NOMO-1 treated with dmso at 0.1 percent for 144 hours (cell line): ENCODE measurements at regions not wholly inside any gene's neighbourhood (a gene's known extent, or its start where the extent isn't known, plus 50 kb on each side); places are given as distances from the start of the nearest gene placed in this dataset.
A peak's percentile ranks its signal among the peaks of the same experiment; 100 is the strongest.

Experiments used
- DNase-seq: peaks from one replicate; lab custom pipeline; 2025; ENCODE audit not compliant: unreplicated experiment; lab: John Stamatoyannopoulos, UW

DNA sequence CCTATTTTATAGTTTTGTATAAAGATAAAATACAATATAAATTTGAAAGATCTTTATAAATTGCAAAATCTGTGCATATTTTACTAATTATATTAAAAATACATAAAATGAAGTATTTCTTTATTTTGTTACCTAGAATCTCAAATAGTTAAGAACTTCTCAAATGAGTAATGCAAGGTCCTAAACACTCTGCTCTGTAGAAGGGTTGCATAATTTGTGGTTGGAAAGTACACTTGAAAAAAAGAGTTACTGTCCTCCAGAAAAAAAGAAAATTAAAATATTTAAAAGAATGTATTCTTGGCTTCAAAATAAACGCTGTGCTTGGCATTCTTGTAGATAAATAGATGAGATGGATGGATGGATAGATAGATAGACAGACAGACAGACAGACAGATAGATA, 428.8 kb upstream of the CDH6 start:
- DNase-seq, result no peak

DNA sequence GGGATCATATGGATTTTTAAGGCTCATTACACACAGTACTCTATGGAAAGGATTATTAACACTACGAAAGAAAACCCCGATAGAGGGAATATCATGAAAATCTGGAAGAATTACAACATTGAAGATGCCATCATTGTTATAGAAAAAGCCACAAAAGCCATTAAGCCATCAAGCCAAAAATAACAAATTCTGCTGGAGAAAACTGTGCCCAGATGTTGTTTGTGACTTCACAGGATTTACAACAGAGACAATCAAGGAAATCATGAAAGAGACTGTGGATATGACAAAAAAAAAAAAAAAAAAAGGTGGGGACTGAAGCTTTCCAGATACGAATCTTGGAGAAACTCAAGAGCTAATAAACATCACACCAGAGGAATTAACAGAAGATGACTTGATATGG, 433.8 kb upstream of the CDH6 start:
- DNase-seq, result no peak

DNA sequence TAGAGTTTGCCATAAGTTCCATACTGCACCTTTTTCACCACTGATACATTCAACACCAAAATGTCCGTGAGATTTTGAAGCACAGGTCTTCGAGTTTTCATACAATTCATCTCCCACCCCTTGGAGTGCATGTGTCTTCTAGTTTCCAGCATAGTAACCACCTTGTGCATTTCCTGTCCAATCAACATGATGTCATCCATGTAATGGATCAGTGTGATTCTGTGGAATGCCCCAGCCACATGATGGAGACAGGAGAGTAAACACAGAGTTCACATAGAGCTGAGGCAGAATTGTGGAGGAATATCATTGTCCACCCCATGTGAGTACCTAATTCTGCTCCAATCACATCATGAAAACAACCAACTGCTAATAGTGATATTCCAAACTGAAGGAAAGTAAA, 441.5 kb upstream of the CDH6 start:
- DNase-seq, result no peak

- no peak for DNase-seq
These were observed 443.5 kb upstream of the CDH6 start for GRCh38 chr5:30749971-30750370.

DNA sequence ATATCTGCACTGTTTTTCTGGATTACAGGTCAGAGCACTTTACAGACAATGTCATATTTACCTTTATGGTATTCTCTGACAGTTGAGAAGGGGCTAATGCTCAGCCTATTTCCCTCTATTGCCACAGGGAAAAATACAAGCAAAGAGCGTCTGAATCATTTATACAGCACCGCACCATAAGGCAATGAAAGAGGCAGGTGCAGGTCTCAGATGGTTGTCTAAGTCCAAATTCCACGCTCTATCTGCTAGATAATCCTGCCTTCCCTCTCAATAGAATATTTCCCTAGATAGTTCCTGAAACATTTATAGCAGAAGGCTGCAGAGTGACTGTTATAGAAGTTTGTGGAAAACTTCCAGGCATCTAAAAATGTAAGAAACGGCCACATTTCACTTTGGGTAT, 446.1 kb upstream of the CDH6 start:
- no peak for DNase-seq

DNA sequence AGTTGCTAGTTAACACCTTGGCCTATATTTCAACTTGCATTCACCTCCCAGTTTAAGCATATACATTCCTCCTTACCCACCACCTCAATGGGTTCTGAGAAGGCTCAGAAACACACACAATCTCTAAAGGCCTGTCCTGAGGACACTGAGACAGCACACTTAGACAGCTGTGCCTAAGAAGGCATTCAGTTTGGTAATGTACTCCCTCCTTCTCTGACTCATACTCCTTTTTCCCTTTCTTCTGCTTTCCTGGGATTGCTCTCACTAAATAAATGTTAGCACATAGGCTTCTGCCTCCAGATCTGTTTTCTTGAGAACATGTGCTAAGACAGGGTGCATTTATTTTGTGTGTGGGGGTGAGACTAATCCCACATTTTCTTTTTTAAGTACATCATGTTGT, 456.8 kb upstream of the CDH6 start:
- no peak for DNase-seq

DNA sequence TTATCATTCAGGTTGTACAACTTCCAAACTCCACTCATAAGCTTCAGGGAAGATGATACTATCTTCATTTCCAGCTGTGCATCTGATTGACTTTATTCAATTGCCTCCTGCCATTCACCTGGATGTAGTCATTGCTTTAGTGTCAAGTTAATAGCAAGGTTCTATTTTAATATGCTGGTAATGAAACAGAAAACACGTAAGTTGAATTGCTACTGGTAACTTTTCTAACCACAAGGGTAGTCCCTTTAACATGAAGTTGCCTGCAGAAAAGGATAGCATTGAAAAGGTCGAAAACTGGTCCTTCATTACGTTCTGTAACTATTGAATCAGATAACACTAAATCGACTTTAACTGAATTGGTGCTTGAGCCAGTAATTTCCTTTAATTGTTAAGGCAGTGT, 459.4 kb upstream of the CDH6 start:
- DNase-seq, result no peak

- peak; percentile 79 for DNase-seq
These were observed 468.4 kb upstream of the CDH6 start for GRCh38 chr5:30725073-30725472.

GRCh38 chr5:30698217-30698616, 495.3 kb upstream of the CDH6 start:
- no peak for DNase-seq

DNA sequence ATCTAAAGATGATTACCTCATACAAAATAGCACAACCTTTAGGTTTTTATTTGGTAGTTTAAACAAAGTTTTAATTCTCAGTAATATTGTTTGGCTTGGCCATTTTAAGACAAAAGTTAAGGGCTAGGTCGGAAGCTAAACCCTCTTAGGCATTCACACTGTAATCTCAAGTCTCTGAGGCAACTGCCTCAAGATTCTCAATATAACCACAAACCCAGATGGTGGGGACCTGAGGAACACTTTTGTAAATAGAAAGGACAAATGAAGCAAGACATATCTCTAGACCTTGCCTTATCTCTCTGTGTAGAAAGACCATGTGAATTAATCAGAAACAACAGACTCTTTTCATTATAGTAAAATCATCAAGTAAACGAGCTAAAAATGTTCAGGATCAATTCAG, 500.2 kb upstream of the CDH6 start:
- no peak for DNase-seq

GRCh38 chr5:30690931-30691330, 502.6 kb upstream of the CDH6 start:
- no peak for DNase-seq

GRCh38 chr5:30687461-30687860, 506.0 kb upstream of the CDH6 start:
- no peak for DNase-seq

DNA sequence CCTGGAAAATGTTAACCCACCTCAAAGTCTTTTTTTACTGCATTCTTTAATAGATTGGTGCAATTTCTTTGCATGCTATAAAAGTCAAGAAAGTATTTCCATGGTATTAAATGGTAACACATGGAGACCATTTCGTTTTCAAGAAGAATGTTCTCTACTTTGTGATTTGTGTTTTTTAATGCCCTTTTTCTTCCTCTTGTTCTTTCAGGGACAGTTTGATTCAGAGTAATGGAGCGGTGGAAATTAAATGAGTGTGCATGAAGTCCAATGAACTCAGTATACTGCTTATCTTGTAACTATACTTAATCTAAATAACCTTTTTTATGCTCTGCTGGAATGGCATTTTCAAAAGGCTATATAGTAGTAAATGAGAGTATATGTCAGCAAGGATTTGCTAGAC, 507.0 kb upstream of the CDH6 start:
- no peak for DNase-seq

- DNase-seq, result no peak
These were observed 517.2 kb upstream of the CDH6 start for GRCh38 chr5:30676223-30676840.

DNA sequence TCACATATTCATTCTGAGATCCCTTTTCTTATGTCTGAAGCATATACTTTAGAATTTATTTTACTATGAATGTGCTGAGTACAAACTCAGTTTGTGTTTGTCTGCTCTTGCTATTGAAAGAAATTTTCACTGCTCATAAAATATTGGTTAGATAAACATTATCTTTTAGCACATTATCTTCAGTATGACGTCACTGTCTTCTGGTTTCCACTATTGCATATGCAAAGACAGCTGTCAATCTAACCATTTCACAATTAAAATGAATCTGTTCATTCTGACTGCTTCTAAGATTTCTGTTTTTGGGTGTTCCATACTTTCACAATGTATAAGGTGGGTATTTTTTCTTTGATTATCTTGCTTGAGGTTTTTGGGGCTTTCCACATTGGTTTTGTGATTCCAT, 526.2 kb upstream of the CDH6 start:
- no peak for DNase-seq

DNA sequence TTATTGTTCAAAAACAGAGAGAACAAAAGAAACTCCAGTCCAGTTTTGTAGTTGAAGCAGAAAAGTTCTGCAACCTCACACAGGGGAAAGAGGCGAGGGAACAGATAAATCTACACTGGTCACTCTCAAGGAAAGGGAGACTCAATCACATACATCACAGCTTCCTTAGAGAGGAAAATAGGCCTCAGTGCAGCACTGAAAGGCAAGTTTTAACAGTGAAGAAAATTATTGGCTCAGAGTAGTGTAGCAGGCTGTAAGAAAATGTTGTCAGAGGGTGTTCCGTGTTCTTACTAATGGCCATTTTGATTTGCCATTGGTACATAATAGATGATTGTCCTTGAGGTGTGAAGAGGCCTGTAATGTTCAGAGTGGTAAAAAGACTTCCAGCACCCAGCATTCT, 530.0 kb upstream of the CDH6 start:
- no peak for DNase-seq

DNA sequence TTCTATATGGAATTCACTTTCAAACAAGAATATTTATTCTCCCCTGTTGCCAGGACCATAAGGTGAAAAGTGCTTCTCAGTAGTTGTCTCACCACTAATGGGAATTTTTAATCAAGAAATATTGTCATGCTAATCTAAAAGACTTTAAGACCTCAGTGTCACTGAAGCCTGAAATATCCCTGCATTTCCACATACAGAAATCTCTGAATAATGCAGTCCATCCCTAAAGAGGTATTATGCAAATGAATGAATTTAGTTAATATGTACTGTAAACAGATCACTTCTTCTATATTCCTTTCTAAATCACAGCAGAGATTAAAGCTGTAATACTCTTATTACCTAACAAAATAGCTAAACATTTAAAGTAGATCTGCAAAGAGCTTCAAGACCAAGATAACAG, 531.1 kb upstream of the CDH6 start:
- no peak for DNase-seq

GRCh38 chr5:30661730-30662129, 531.8 kb upstream of the CDH6 start:
- no peak for DNase-seq

- no peak for DNase-seq
These were observed 534.1 kb upstream of the CDH6 start for GRCh38 chr5:30659417-30659816.

- DNase-seq, result no peak
These were observed 543.2 kb upstream of the CDH6 start for GRCh38 chr5:30650311-30650710.

GRCh38 chr5:30638899-30639298, 554.6 kb upstream of the CDH6 start:
- no peak for DNase-seq

DNA sequence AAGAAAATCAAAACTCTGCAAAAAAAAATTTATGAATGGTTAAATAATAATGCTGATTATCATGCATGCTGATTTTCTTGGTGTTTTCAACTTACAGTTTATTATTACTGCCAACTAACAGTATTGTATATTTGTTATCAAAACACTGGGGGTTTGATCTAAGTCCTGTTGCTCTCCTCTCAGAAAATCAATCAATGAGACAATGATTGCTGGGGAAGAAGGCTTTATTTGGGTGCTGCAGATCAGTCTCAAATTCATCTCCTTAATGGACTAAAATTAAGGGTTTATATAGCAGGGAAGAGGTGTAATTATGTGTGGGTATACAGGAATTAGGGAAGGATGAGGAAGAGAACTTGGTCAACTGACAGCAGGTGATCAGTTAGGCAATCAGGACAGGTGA, 565.5 kb upstream of the CDH6 start:
- no peak for DNase-seq

DNA sequence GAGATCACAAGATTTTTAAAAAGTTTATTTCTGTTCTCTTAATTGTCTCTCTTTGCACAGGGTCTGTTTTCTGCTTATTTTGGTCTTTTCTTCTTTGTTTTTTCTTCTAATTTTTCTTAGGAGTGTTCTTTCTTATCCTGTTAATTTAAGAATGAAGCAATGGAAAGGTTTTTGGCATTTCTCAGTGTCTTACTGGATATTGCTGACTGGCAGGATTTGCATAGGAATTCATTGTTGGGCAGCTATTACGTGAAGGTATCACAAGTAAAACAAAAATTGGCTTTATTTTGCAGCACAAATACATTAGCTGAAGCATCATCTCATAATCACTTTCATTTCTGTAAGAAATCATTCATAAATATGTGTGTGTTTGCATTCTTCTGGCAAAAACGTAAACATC, 566.9 kb upstream of the CDH6 start:
- no peak for DNase-seq
